Heart right ventricle (tissue), 16 donors: ENCODE measurements at regions not wholly inside any gene's neighbourhood (a gene's known extent, or its start where the extent isn't known, plus 50 kb on each side); places are given as distances from the start of the nearest gene placed in this dataset.

ENCODE experiments used
- ATAC-seq, 8 donors: fragments of 200-7000 bp; cut with Tn5 transposase; one replicate each; pipeline ENCODE4 v1.9.1; 2020; ENCODE audit warnings: mild to moderate bottlenecking in 8 of 8, moderate library complexity in 8 of 8, moderate number of reproducible peaks in 1 of 8
- DNase-seq, 2 donors: peaks; one replicate each; pipeline ENCODE4 v3.0.0-alpha.2; 2020
- H3K27ac ChIP-seq, 10 donors: fragments of 200-600 bp; sonication (generic) in 2 of 10; one replicate each; pipeline versions ENCODE4 v1.5.0 to v1.8.0; 2020 to 2022; ENCODE audit warnings: mild to moderate bottlenecking in 3 of 10
- H3K27me3 ChIP-seq, 7 donors: fragments of 200-600 bp; one replicate each; pipeline ENCODE4 v1.8.0; 2021 to 2022; ENCODE audit warnings: mild to moderate bottlenecking in 2 of 7
- H3K36me3 ChIP-seq, 9 donors: fragments of 200-600 bp; sonication (generic) in 1 of 9; one replicate each; pipeline versions ENCODE4 v1.5.0 to v1.8.0; 2020 to 2022; ENCODE audit warnings: mild to moderate bottlenecking in 2 of 9
- H3K4me1 ChIP-seq, 9 donors: fragments of 200-600 bp; sonication (generic) in 1 of 9; one replicate each; pipeline versions ENCODE4 v1.5.0 to v1.8.0; 2020 to 2022; ENCODE audit warnings: mild to moderate bottlenecking in 4 of 9
- H3K4me3 ChIP-seq, 10 donors: fragments of 200-600 bp; sonication (generic) in 2 of 10; one replicate each; pipeline versions ENCODE4 v1.5.0 to v1.8.0; 2020 to 2022; ENCODE audit warnings: mild to moderate bottlenecking in 7 of 10, moderate library complexity in 2 of 10
- H3K9me3 ChIP-seq, 11 donors: fragments of 200-600 bp in 10 of 11; sonication (generic) in 2 of 11; one replicate each; pipeline versions ENCODE4 v1.5.0 to v1.8.0; 2013 to 2022; ENCODE audit warnings: mild to moderate bottlenecking in 2 of 11, control low read depth in 1 of 11, moderate library complexity in 1 of 11
- CTCF ChIP-seq, 9 donors: fragments of 200-600 bp; sonication (generic) in 2 of 9; IDR thresholded peaks; one replicate each; pipeline versions ENCODE4 v1.5.0 to v1.8.0; 2021 to 2022; ENCODE audit warnings: antibody characterized with exemption in 9 of 9, mild to moderate bottlenecking in 5 of 9, moderate library complexity in 1 of 9
- WGBS, 2 donors: extraction: QIAGEN DNeasy Blood & Tissue Kit; methylation state at CpG; one replicate each; pipeline ENCODE4 v1.1.7; 2013; ENCODE audit warnings: inconsistent platforms in 1 of 2; 5-methylcytosine and 5-hydroxymethylcytosine counted together
- intact Hi-C, 10 donors: fragments of 100-400 bp; cut with DNase I; formaldehyde crosslinking; loops; one replicate each; pipeline versions ENCODE4 v1.11.1 to v1.14.2; 2022
- donor health status: Arrhythmogenic right ventricular cardiomyopathy.
- donor health status: ischemic (EF 13 %, LVEDD 7.1; RV severe dilation, severe dysfunction).
- donor health status: healthy with polysubstance abuse.
- donor health status: DM: no; HTN: yes; CAD: no.
- donor health status: DM: no; HTN: no; CAD: no.
- donor health status: ischemic (EF 25% LVEDD 6.9; RV normal size, moderate dysfunction).
- donor health status: ischemic (EF 25% LVEDD 5.7; RV mildly dilated, moderate dysfunction).
- donor health status: healthy.
- donor health status: DM: yes; HTN: yes; CAD: no.
- donor health status: Ischemic cardiomyopathy.
- donor health status: ischemic (EF 35%, LVEDD 5.7; RV mildly dilated, moderate dysfunction).
- donor health status: nonischemic (EF 11% LVEDD 7.7; RV severe dilation, severe dysfunction).
- donor health status: DM: yes; HTN: yes; CAD: no.
- donor health status: PGD.
- donor health status: ischemic (EF 29% LVEDD 5.4; RV normal size, mild dysfunction).
- donor health status: nonischemic (EF 23%, LVEDD 6.1; RV moderate dilation, normal function).

DNA sequence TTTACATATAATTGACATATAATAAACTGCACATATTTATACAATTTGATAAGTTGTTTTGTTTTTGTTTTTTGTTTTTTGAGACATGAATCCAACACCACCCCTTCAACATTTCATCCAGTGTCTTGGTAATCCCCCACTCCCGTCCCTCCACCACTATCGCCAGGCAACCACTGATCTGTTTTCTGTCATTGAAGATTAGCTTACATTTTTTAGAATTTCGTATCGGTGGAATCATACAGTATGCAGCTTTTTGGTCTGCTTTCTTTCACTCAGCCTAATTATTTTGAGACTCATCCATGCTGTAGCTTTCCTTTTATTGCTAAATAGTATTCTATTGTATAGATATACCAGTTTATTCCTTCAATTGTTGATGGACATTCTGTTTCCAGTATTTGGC is 94.1 kb upstream of the FRY start:
- H3K4me3 ChIP-seq = no peak overlapping the region
- no peak for DNase-seq
- intact Hi-C loops = no loop called here
- no peaks in the 10 kb centered on the region for H3K27me3 ChIP-seq
- TF ChIP-seq CTCF (IDR thresholded peaks at IDR 0.05) = no peak
- H3K4me1 ChIP-seq = peaks cover 0 to 23% (median 0%) of the 10 kb centered on the region in 9 donors
- 67 to 69% methylated on average over 4 of the region's 4 CpGs for WGBS, 2 donors
- H3K36me3 ChIP-seq = peaks cover 0 to 13% (median 0%) of the 10 kb centered on the region in 9 donors
- no peak overlapping the region for H3K27ac ChIP-seq
- no peak for ATAC-seq
- no peaks in the 10 kb centered on the region for H3K9me3 ChIP-seq

- intact Hi-C loops = no loop called here
- ATAC-seq = no peak
- H3K36me3 ChIP-seq = peaks cover 0 to 13% (median 0%) of the 10 kb centered on the region in 9 donors
Measured at GRCh38 chr13:31940076-31940475, 91.5 kb upstream of the FRY start.

DNA sequence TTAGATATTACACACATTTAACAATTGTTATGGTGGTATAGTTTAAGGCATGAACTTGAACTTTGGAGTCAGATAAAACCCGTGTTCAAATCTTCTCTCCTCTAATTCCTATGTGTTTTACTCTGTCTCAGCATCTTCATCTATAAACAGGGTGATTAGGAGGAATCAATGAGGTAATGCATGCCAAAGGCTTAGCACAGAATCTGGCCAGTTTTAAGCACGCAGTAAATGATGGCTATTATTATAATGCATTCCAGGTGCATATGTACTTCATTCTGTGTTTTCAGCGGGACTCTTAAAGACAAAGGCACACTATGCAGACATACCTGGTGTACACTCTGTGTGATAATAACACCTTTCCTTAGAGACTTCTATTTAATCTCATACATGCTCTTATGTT is 88.0 kb upstream of the FRY start:
- DNase-seq = no peak
- intact Hi-C loops = no loop called here
- WGBS, 2 donors = 84 to 88% methylated on average over 3 of the region's 3 CpGs
- no peak for ATAC-seq
- no peak for TF ChIP-seq CTCF (IDR thresholded peaks at IDR 0.05)
- no peak overlapping the region for H3K27ac ChIP-seq
- no peaks in the 10 kb centered on the region for H3K27me3 ChIP-seq
- no peaks in the 10 kb centered on the region for H3K9me3 ChIP-seq
- peaks cover 0 to 32% (median 23%) of the 10 kb centered on the region in 9 donors for H3K4me1 ChIP-seq
- H3K36me3 ChIP-seq = peaks cover 0 to 31% (median 0%) of the 10 kb centered on the region in 9 donors
- no peak overlapping the region for H3K4me3 ChIP-seq

More at GRCh38 chr13:31940076-31940475, 91.5 kb upstream of the FRY start:
- no peaks in the 10 kb centered on the region for H3K27me3 ChIP-seq
- no peak for TF ChIP-seq CTCF (IDR thresholded peaks at IDR 0.05)
- H3K4me1 ChIP-seq = peaks cover 0 to 31% (median 10%) of the 10 kb centered on the region in 9 donors
- no peak for DNase-seq
- H3K9me3 ChIP-seq = no peaks in the 10 kb centered on the region
- no peak overlapping the region for H3K4me3 ChIP-seq
- WGBS, 2 donors = 92 to 99% methylated on average over 4 of the region's 4 CpGs
- no peak overlapping the region for H3K27ac ChIP-seq

- DNase-seq (no peak), ATAC-seq (no peak)
- H3K36me3 ChIP-seq = peaks cover 0 to 40% (median 0%) of the 10 kb centered on the region in 9 donors
- no peak for TF ChIP-seq CTCF (IDR thresholded peaks at IDR 0.05)
- 68 to 79% methylated on average over 3 of the region's 3 CpGs for WGBS, 2 donors
- no peaks in the 10 kb centered on the region for H3K9me3 ChIP-seq
- peak overlapping the region in 6 of 10 donors; percentile 3 to 75 (median 44) for H3K27ac ChIP-seq
- no peaks in the 10 kb centered on the region for H3K27me3 ChIP-seq
- H3K4me3 ChIP-seq = no peak overlapping the region
- peaks cover 0 to 34% (median 23%) of the 10 kb centered on the region in 9 donors for H3K4me1 ChIP-seq
- intact Hi-C loops = no loop called here
Measured at GRCh38 chr13:31944262-31945160, 87.1 kb upstream of the FRY start.
